ENCODE measurements at regions not wholly inside any gene's neighbourhood (a gene's known extent, or its start where the extent isn't known, plus 50 kb on each side); places are given as distances from the start of the nearest gene placed in this dataset.

DNA sequence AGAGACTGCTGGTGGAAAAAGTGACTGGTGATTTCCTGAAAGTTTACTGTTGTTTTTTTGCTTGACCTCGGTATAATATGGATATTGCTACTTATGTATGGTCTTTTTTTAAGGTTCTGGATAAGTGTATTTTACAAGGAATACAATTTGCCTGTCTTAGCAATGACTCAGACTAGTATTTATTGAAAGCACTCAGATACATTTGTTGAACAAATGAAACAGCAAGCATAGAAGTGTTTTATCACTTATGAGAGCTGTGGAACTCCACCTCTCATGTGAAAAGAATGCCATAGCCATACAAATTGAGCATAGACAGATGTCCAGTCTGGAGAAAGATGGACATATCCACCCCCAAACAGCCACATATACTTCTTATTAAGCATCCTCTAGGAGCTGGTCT, 340.4 kb upstream of the FBXO33 start:
- no peak for TF ChIP-seq POLR2A (IDR thresholded peaks at IDR 0.05)
- TF ChIP-seq CTCF (IDR thresholded peaks at IDR 0.05) = no peak
